Breast epithelium (tissue), 4 donors: ENCODE measurements at regions not wholly inside any gene's neighbourhood (a gene's known extent, or its start where the extent isn't known, plus 50 kb on each side); places are given as distances from the start of the nearest gene placed in this dataset.

Experiments
- DNase-seq, 2 donors: peaks; one replicate each; pipeline ENCODE4 v3.0.0-alpha.2; 2019; ENCODE audit warnings: low spot score in 2 of 2
- H3K27ac ChIP-seq, 2 donors: fragments of 200-600 bp; sonication (generic) in 1 of 2; one replicate each; pipeline ENCODE4 v1.5.1; 2016 to 2019; ENCODE audit warnings: mild to moderate bottlenecking in 1 of 2
- H3K27me3 ChIP-seq, 2 donors: fragments of 200-600 bp; sonication (generic) in 1 of 2; one replicate each; pipeline versions ENCODE4 v1.5.1 to v1.6.0; 2017 to 2019; ENCODE audit warnings: control low read depth in 1 of 2, mild to moderate bottlenecking in 1 of 2
- H3K36me3 ChIP-seq: fragments of 200-600 bp; one replicate; pipeline ENCODE4 v1.5.1; 2019
- H3K4me1 ChIP-seq, 2 donors: fragments of 200-600 bp; sonication (generic); one replicate each; pipeline ENCODE4 v1.5.1; 2016 to 2019; ENCODE audit warnings: control low read depth in 1 of 2
- H3K4me3 ChIP-seq, 3 donors: fragments of 200-600 bp; sonication (generic); 1 replicate in 2 of 3; 2 replicates in 1 of 3; pipeline ENCODE4 v1.5.1; 2016 to 2019; ENCODE audit warnings: mild to moderate bottlenecking in 3 of 3, moderate library complexity in 2 of 3
- H3K9me3 ChIP-seq, 2 donors: fragments of 200-600 bp; sonication (generic) in 1 of 2; one replicate each; pipeline ENCODE4 v1.5.1; 2016 to 2019; ENCODE audit warnings: control low read depth in 1 of 2
- CTCF ChIP-seq, 3 donors: fragments of 450-650 bp; IDR thresholded peaks; one replicate each; pipeline ENCODE4 v1.5.1; 2016 to 2017; ENCODE audit warnings: antibody characterized with exemption in 3 of 3, mild to moderate bottlenecking in 3 of 3, moderate library complexity in 3 of 3
- POLR2A ChIP-seq: fragments of 450-650 bp; IDR thresholded peaks from one replicate; pipeline ENCODE4 v1.6.1; 2016; ENCODE audit warnings: antibody characterized with exemption, mild to moderate bottlenecking, moderate library complexity
- POLR2AphosphoS5 ChIP-seq, 3 donors: sonication (generic); formaldehyde crosslinking; IDR thresholded peaks; one replicate each; pipeline ENCODE4 v1.6.1; 2017; ENCODE audit warnings: antibody characterized with exemption in 3 of 3
- intact Hi-C: fragments of 100-400 bp; cut with DNase I; formaldehyde crosslinking; loops from one replicate; pipeline ENCODE4 v1.15.1; 2023; ENCODE audit warnings: low total_unique reads

GRCh38 chr13:69604698-69605097 lies 502.9 kb upstream of the ATXN8OS start:
- Histone ChIP-seq H3K27me3 (peaks cover 0 to 3% of the 10 kb centered on the region in 2 donors), H3K27ac (no peak overlapping the region), H3K36me3 (no peaks in the 10 kb centered on the region), H3K4me3 (no peak overlapping the region), H3K4me1 (no peaks in the 10 kb centered on the region), H3K9me3 (no peaks in the 10 kb centered on the region)
- no peak for TF ChIP-seq CTCF (IDR thresholded peaks at IDR 0.05)
- no peak for TF ChIP-seq POLR2A
- TF ChIP-seq POLR2AphosphoS5 (IDR thresholded peaks at IDR 0.05) = no peak
- intact Hi-C loops = no loop called here
- DNase-seq = no peak

- H3K4me3 ChIP-seq = no peak overlapping the region
- intact Hi-C loops = no loop called here
These were observed 504.3 kb upstream of the ATXN8OS start for GRCh38 chr13:69603144-69603853.

GRCh38 chr13:69601661-69602060 lies 506.0 kb upstream of the ATXN8OS start:
- Histone ChIP-seq H3K27me3 (peaks cover 0 to 3% of the 10 kb centered on the region in 2 donors), H3K4me3 (no peak overlapping the region), H3K4me1 (no peaks in the 10 kb centered on the region), H3K36me3 (no peaks in the 10 kb centered on the region), H3K27ac (no peak overlapping the region), H3K9me3 (no peaks in the 10 kb centered on the region)
- intact Hi-C loops = no loop called here
- DNase-seq = no peak
- TF ChIP-seq CTCF (IDR thresholded peaks at IDR 0.05) (no peak), POLR2A (no peak), POLR2AphosphoS5 (IDR thresholded peaks at IDR 0.05) (no peak)

More at GRCh38 chr13:69603144-69603853, 504.3 kb upstream of the ATXN8OS start:
- H3K27ac ChIP-seq = no peak overlapping the region
- DNase-seq = no peak
- TF ChIP-seq POLR2A (no peak), CTCF (IDR thresholded peaks at IDR 0.05) (no peak), POLR2AphosphoS5 (IDR thresholded peaks at IDR 0.05) (no peak)
- H3K4me1 ChIP-seq = no peaks in the 10 kb centered on the region
- H3K9me3 ChIP-seq = no peaks in the 10 kb centered on the region
- H3K27me3 ChIP-seq = peaks cover 0 to 3% of the 10 kb centered on the region in 2 donors
- no peaks in the 10 kb centered on the region for H3K36me3 ChIP-seq

- intact Hi-C loops = no loop called here
- H3K27me3 ChIP-seq = peaks cover 0 to 3% of the 10 kb centered on the region in 2 donors
- no peak overlapping the region for H3K27ac ChIP-seq
- TF ChIP-seq POLR2AphosphoS5 (IDR thresholded peaks at IDR 0.05) = no peak
- TF ChIP-seq POLR2A = no peak
- no peak for TF ChIP-seq CTCF (IDR thresholded peaks at IDR 0.05)
- H3K4me3 ChIP-seq = no peak overlapping the region
- no peak for DNase-seq
- H3K4me1 ChIP-seq = no peaks in the 10 kb centered on the region
- H3K36me3 ChIP-seq = no peaks in the 10 kb centered on the region
- H3K9me3 ChIP-seq = no peaks in the 10 kb centered on the region
These were observed 506.8 kb upstream of the ATXN8OS start for GRCh38 chr13:69600811-69601210.

GRCh38 chr13:69597088-69597487 lies 510.5 kb upstream of the ATXN8OS start:
- TF ChIP-seq POLR2A (no peak), POLR2AphosphoS5 (IDR thresholded peaks at IDR 0.05) (no peak), CTCF (IDR thresholded peaks at IDR 0.05) (no peak)
- intact Hi-C loops = no loop called here
- H3K36me3 ChIP-seq = no peaks in the 10 kb centered on the region
- H3K27me3 ChIP-seq = peaks cover 0 to 3% of the 10 kb centered on the region in 2 donors
- H3K9me3 ChIP-seq = no peaks in the 10 kb centered on the region
- DNase-seq = no peak
- no peak overlapping the region for H3K4me3 ChIP-seq
- no peaks in the 10 kb centered on the region for H3K4me1 ChIP-seq
- no peak overlapping the region for H3K27ac ChIP-seq
